Right lobe of liver (tissue), 6 donors: ENCODE measurements at regions not wholly inside any gene's neighbourhood (a gene's known extent, or its start where the extent isn't known, plus 50 kb on each side); places are given as distances from the start of the nearest gene placed in this dataset.

Source experiments
- ATAC-seq, 4 donors: fragments of 200-7000 bp; cut with Tn5 transposase; one replicate each; pipeline ENCODE4 v1.9.1; 2020; ENCODE audit warnings: mild to moderate bottlenecking in 4 of 4, moderate library complexity in 4 of 4
- DNase-seq, 3 donors: peaks; one replicate each; pipeline ENCODE4 v3.0.0-alpha.2; 2020
- H3K27ac ChIP-seq, 3 donors: fragments of 200-600 bp; one replicate each; pipeline ENCODE4 v1.8.0; 2022
- H3K27me3 ChIP-seq, 2 donors: fragments of 200-600 bp; one replicate each; pipeline ENCODE4 v1.8.0; 2022
- H3K36me3 ChIP-seq, 4 donors: fragments of 200-600 bp; sonication (generic) in 1 of 4; one replicate each; pipeline versions ENCODE4 v1.5.1 to v1.8.0; 2017 to 2022; ENCODE audit warnings: control low read depth in 1 of 4
- H3K4me1 ChIP-seq, 4 donors: fragments of 200-600 bp; sonication (generic) in 1 of 4; one replicate each; pipeline versions ENCODE4 v1.5.1 to v1.8.0; 2017 to 2022; ENCODE audit warnings: control low read depth in 1 of 4
- H3K4me3 ChIP-seq, 3 donors: fragments of 200-600 bp; one replicate each; pipeline ENCODE4 v1.8.0; 2022
- H3K9me3 ChIP-seq, 4 donors: fragments of 200-600 bp; sonication (generic) in 1 of 4; one replicate each; pipeline versions ENCODE4 v1.5.1 to v1.8.0; 2017 to 2022; ENCODE audit warnings: control low read depth in 1 of 4
- CTCF ChIP-seq, 4 donors: fragments of 200-600 bp in 3 of 4; fragments of 450-650 bp in 1 of 4; IDR thresholded peaks; one replicate each; pipeline versions ENCODE4 v1.5.1 to v1.8.0; 2016 to 2022; ENCODE audit warnings: antibody characterized with exemption in 4 of 4, mild to moderate bottlenecking in 2 of 4
- POLR2A ChIP-seq: fragments of 450-650 bp; IDR thresholded peaks from one replicate; pipeline ENCODE4 v1.6.1; 2017; ENCODE audit warnings: antibody characterized with exemption, mild to moderate bottlenecking
- WGBS: methylation state at CpG from one replicate; pipeline ENCODE4 v1.1.6; 2018; ENCODE audit warnings: low coverage, low lambda C conversion rate; ENCODE audit not compliant: insufficient coverage; ENCODE audit errors: missing lambda C conversion rate; 5-methylcytosine and 5-hydroxymethylcytosine counted together
- intact Hi-C, 2 donors: fragments of 100-400 bp; cut with DNase I; formaldehyde crosslinking; loops; one replicate each; pipeline versions ENCODE4 v1.11.2 to v1.14.1; 2022
- donor health status: DM: no; HTN: yes; CAD: no.
- donor health status: DM: no; HTN: no; CAD: no.
- donor health status: DM: no; HTN: no; CAD: no.
- donor health status: DM: no; HTN: yes; CAD: no.
- donor health status: DM: no; HTN: yes; CAD: no.

GRCh38 chr12:19645823-19646222, 206.5 kb downstream of the AEBP2 start:
- H3K4me3 ChIP-seq, result no peak overlapping the region
- ATAC-seq, result no peak
- no peaks in the 10 kb centered on the region for H3K4me1 ChIP-seq
- TF ChIP-seq CTCF (IDR thresholded peaks at IDR 0.05) (no peak), POLR2A (no peak)
- H3K27me3 ChIP-seq, result no peaks in the 10 kb centered on the region
- no peak for DNase-seq
- H3K36me3 ChIP-seq, result no peaks in the 10 kb centered on the region
- no peaks in the 10 kb centered on the region for H3K9me3 ChIP-seq
- intact Hi-C loops, result no loop called here
- H3K27ac ChIP-seq, result no peak overlapping the region

GRCh38 chr12:19646599-19646998, 207.3 kb downstream of the AEBP2 start:
- 14% methylated on average over 1 of the region's 1 CpG for WGBS
- H3K9me3 ChIP-seq, result no peaks in the 10 kb centered on the region
- TF ChIP-seq CTCF (IDR thresholded peaks at IDR 0.05) (no peak), POLR2A (no peak)
- peak in 1 of 4 donors; percentile 75 for ATAC-seq
- no peak overlapping the region for H3K4me3 ChIP-seq
- no peaks in the 10 kb centered on the region for H3K4me1 ChIP-seq
- no peak for DNase-seq
- intact Hi-C loops, result no loop called here
- H3K27me3 ChIP-seq, result no peaks in the 10 kb centered on the region
- no peaks in the 10 kb centered on the region for H3K36me3 ChIP-seq
- no peak overlapping the region for H3K27ac ChIP-seq

GRCh38 chr12:19647806-19648556, 208.7 kb downstream of the AEBP2 start:
- no peak overlapping the region for H3K4me3 ChIP-seq
- WGBS, result 55% methylated on average over 8 of the region's 8 CpGs
- H3K36me3 ChIP-seq, result no peaks in the 10 kb centered on the region
- H3K27ac ChIP-seq, result no peak overlapping the region
- no peaks in the 10 kb centered on the region for H3K9me3 ChIP-seq
- DNase-seq (no peak), ATAC-seq (no peak)
- intact Hi-C loops, result no loop called here
- H3K27me3 ChIP-seq, result no peaks in the 10 kb centered on the region
- no peak for TF ChIP-seq CTCF (IDR thresholded peaks at IDR 0.05)
- TF ChIP-seq POLR2A, result no peak
- H3K4me1 ChIP-seq, result no peaks in the 10 kb centered on the region

GRCh38 chr12:19648591-19648990, 209.3 kb downstream of the AEBP2 start:
- intact Hi-C loops, result no loop called here
- ATAC-seq (no peak), DNase-seq (no peak)
- H3K27me3 ChIP-seq, result no peaks in the 10 kb centered on the region
- H3K9me3 ChIP-seq, result no peaks in the 10 kb centered on the region
- H3K4me3 ChIP-seq, result no peak overlapping the region
- WGBS, result 84% methylated on average over 3 of the region's 3 CpGs
- no peaks in the 10 kb centered on the region for H3K4me1 ChIP-seq
- no peak overlapping the region for H3K27ac ChIP-seq
- H3K36me3 ChIP-seq, result no peaks in the 10 kb centered on the region
- TF ChIP-seq CTCF (IDR thresholded peaks at IDR 0.05), result no peak
- TF ChIP-seq POLR2A, result no peak

GRCh38 chr12:19652386-19652785, 213.1 kb downstream of the AEBP2 start:
- Histone ChIP-seq H3K27me3 (no peaks in the 10 kb centered on the region), H3K4me1 (no peaks in the 10 kb centered on the region), H3K4me3 (no peak overlapping the region), H3K36me3 (no peaks in the 10 kb centered on the region), H3K27ac (no peak overlapping the region), H3K9me3 (no peaks in the 10 kb centered on the region)
- intact Hi-C loops, result no loop called here
- TF ChIP-seq POLR2A, result no peak
- ATAC-seq (no peak), DNase-seq (no peak)
- WGBS, result 44% methylated on average over 2 of the region's 2 CpGs
